Endothelial cell of umbilical vein (primary cell): ENCODE measurements at regions not wholly inside any gene's neighbourhood (a gene's known extent, or its start where the extent isn't known, plus 50 kb on each side); places are given as distances from the start of the nearest gene placed in this dataset.

Experiments
- BruUV-seq: library from RNA; stranded (reverse); fragments of 400-500 nt; replicated peaks from 2 replicates; lab custom pipeline; 2021; lab: Mats Ljungman, UMichigan
- CTCF ChIA-PET: fragments of 300-600, 350-600 bp; sonication (Branson Sonifier 250); formaldehyde crosslinking; loops from one replicate; lab custom pipeline; 2021; ENCODE audit warnings: antibody characterized with exemption, inconsistent platforms; lab: Charles Lee
- POLR2A ChIA-PET: fragments of 300-600, 350-600 bp; sonication (Branson Sonifier 250); formaldehyde crosslinking; loops from one replicate; lab custom pipeline; 2021; ENCODE audit warnings: antibody characterized with exemption, inconsistent platforms; lab: Charles Lee
- DNase-seq: peaks from one replicate; pipeline ENCODE4 v3.0.0-alpha.2; 2011; ENCODE audit warnings: low read depth, low spot score
- FAIRE-seq: peaks from 2 replicates; lab custom pipeline; 2011; peaks lifted over from hg19 to GRCh38; lab: Jason Lieb, UNC
- H2AFZ ChIP-seq: 2 replicates; pipeline ENCODE4 v1.6.0; 2012; ENCODE audit warnings: low read depth, low read length, control low read depth, inconsistent platforms
- H3K27ac ChIP-seq: 2 replicates; pipeline ENCODE4 v1.5.1; 2011; ENCODE audit warnings: low read depth, mild to moderate bottlenecking, control low read depth, low read length, moderate library complexity; ENCODE audit not compliant: insufficient read depth
- H3K27me3 ChIP-seq, 2 experiments: 2 replicates each; pipeline versions ENCODE4 v1.6.0 to v1.6.1; 2011; ENCODE audit warnings: low read length in 2 of 2, mixed read lengths in 1 of 2; ENCODE audit not compliant: control insufficient read depth in 2 of 2, insufficient read depth in 2 of 2
- H3K36me3 ChIP-seq, 2 experiments: 2 replicates in 1 of 2; 3 replicates in 1 of 2; pipeline ENCODE4 v1.5.1; 2011; ENCODE audit warnings: low read length in 2 of 2, mild to moderate bottlenecking in 1 of 2, moderate library complexity in 1 of 2; ENCODE audit not compliant: control insufficient read depth in 2 of 2, insufficient read depth in 2 of 2; ENCODE audit errors: extremely low read depth in 1 of 2
- H3K4me1 ChIP-seq: 3 replicates; pipeline ENCODE4 v1.5.1; 2011; ENCODE audit warnings: mild to moderate bottlenecking, low read length; ENCODE audit not compliant: control insufficient read depth, insufficient read depth; ENCODE audit errors: extremely low read depth
- H3K4me2 ChIP-seq: 2 replicates; pipeline ENCODE4 v1.6.1; 2011; ENCODE audit warnings: low read length, control low read depth, mixed read lengths; ENCODE audit not compliant: insufficient read depth
- H3K4me3 ChIP-seq, 3 experiments: fragments of 200-600 bp in 1 of 3; sonication (generic), shearing (Covaris generic) in 1 of 3; replicated peaks in 1 of 3; 2 replicates each; pipeline ENCODE4 v1.5.1; 2011 to 2016; ENCODE audit warnings: control low read depth in 3 of 3, low read length in 3 of 3, mild to moderate bottlenecking in 2 of 3, inconsistent platforms in 1 of 3, low read depth in 1 of 3, moderate library complexity in 1 of 3; ENCODE audit not compliant: insufficient read depth in 1 of 3
- H3K79me2 ChIP-seq: 2 replicates; pipeline ENCODE4 v1.6.0; 2012; ENCODE audit warnings: low read length, inconsistent platforms; ENCODE audit not compliant: control insufficient read depth, insufficient read depth
- H3K9ac ChIP-seq: replicated peaks from 2 replicates; pipeline ENCODE3; 2011; ENCODE audit warnings: low read length, control low read depth; ENCODE audit not compliant: insufficient read depth; ENCODE audit errors: extremely low read depth
- H3K9me1 ChIP-seq: replicated peaks from 3 replicates; pipeline ENCODE4 v1.6.0; 2011; ENCODE audit warnings: mild to moderate bottlenecking, low read length; ENCODE audit not compliant: control insufficient read depth, insufficient read depth; ENCODE audit errors: extremely low read depth
- H3K9me3 ChIP-seq: replicated peaks from 2 replicates; pipeline ENCODE4 v1.5.1; 2012; ENCODE audit warnings: low read length, inconsistent platforms; ENCODE audit not compliant: control insufficient read depth, insufficient read depth
- H4K20me1 ChIP-seq: replicated peaks from 2 replicates; pipeline ENCODE3; 2011; ENCODE audit warnings: mild to moderate bottlenecking, low read length; ENCODE audit not compliant: control insufficient read depth, insufficient read depth; ENCODE audit errors: extremely low read depth
- CTCF ChIP-seq, 2 donors: IDR thresholded peaks; 1 replicate in 1 of 2; 2 replicates in 1 of 2; pipeline ENCODE4 v1.5.1; 2011; ENCODE audit warnings: low read length in 2 of 2, mild to moderate bottlenecking in 2 of 2, moderate library complexity in 2 of 2, control low read depth in 1 of 2, inconsistent platforms in 1 of 2, low read depth in 1 of 2; ENCODE audit not compliant: insufficient read depth in 1 of 2; ENCODE audit errors: extremely low read depth in 1 of 2
- EZH2 ChIP-seq: IDR thresholded peaks from 2 replicates; pipeline ENCODE4 v1.6.1; 2012; ENCODE audit warnings: borderline replicate concordance, low read depth, mild to moderate bottlenecking, moderate library complexity, low read length, inconsistent platforms; ENCODE audit not compliant: severe bottlenecking
- FOS ChIP-seq: IDR thresholded peaks from 2 replicates; pipeline ENCODE4 v1.6.1; 2011; ENCODE audit warnings: mild to moderate bottlenecking, low read length, moderate library complexity, borderline replicate concordance; ENCODE audit not compliant: insufficient read depth
- JUN ChIP-seq: IDR thresholded peaks from 2 replicates; pipeline ENCODE4 v1.6.1; 2011; ENCODE audit warnings: borderline replicate concordance, low read depth; ENCODE audit not compliant: insufficient read length, insufficient read depth
- MYC ChIP-seq: IDR thresholded peaks from one replicate; pipeline ENCODE4 v1.6.1; 2011; ENCODE audit warnings: mild to moderate bottlenecking, low read depth, low read length
- dilution Hi-C: fragments of 300-500 bp; cut with MboI; formaldehyde crosslinking; loops from one replicate; pipeline ENCODE4 v1.15.0; 2019; ENCODE audit warnings: low sequenced_read_pairs; ENCODE audit not compliant: extremely low pct_ligation_motif_present
- intact Hi-C: fragments of 100-400 bp; cut with micrococcal nuclease; formaldehyde crosslinking; loops from one replicate; pipeline ENCODE4 v1.10.0; 2022

- no peak for FAIRE-seq
- Histone ChIP-seq H2AFZ (no peak overlapping the region), H3K4me3 (no peak overlapping the region), H3K4me2 (peak overlapping the region; percentile 65), H3K4me1 (peaks cover 59% of the 10 kb centered on the region), H3K9me3 (no peaks in the 10 kb centered on the region), H3K27me3 (no peaks in the 10 kb centered on the region), H3K27ac (peak overlapping the region; percentile 97), H3K79me2 (no peaks in the 10 kb centered on the region), H3K9me1 (no peaks in the 10 kb centered on the region), H3K36me3 (no peaks in the 10 kb centered on the region), H4K20me1 (no peaks in the 10 kb centered on the region), H3K9ac (peak overlapping the region; percentile 87)
- TSS peak; percentile 81 for BruUV-seq
- intact Hi-C loops: loop anchor here (1.0 to 5.0 kb wide), 9 partner anchors 40 to 267 kb away; no protein-coding TSS in a partner anchor
- TF ChIP-seq EZH2 (no peak), FOS (no peak), CTCF (IDR thresholded peaks at IDR 0.05; ENCODE audit: extremely low read depth in 1 of 2, insufficient read depth in 1 of 2, low read depth in 1 of 2, low read length in 2 of 2) (no peak), JUN (no peak), MYC (no peak)
- no peak for DNase-seq
- dilution Hi-C loops: no loop called here
- POLR2A ChIA-PET: interaction anchor here (1.2 to 1.5 kb wide), 2 partner anchors 152 to 212 kb away, joined by 4 to 6 read pairs; no protein-coding TSS in a partner anchor
- CTCF ChIA-PET: interaction anchor here (1.0 to 3.3 kb wide), 9 partner anchors 45 to 249 kb away, joined by 3 to 22 read pairs (median 5); no protein-coding TSS in a partner anchor
Observed at GRCh38 chr5:72604798-72605154, 97.6 kb upstream of the ZNF366 start.
